ENCODE measurements at regions not wholly inside any gene's neighbourhood (a gene's known extent, or its start where the extent isn't known, plus 50 kb on each side); places are given as distances from the start of the nearest gene placed in this dataset.

DNA sequence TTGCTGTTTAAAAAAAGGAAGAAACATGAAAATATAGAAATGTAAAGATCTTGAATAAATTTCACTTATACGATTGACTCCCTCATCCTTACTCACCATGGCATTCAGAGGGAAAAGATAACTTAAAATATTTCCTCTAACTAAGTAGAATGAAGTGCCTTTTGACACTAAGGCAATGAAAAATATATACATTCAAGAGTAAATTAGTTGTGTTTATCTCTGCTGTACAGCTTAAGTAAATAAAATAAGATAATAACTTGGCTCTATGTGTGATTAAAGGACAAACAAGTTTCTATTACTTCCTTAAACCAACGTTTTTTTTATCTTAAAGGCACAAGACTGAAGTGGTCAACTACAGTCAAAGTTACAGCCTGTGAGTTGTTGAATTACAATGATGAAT is 142.3 kb upstream of the LRRTM4 start:
- TF ChIP-seq, protein P1, sequence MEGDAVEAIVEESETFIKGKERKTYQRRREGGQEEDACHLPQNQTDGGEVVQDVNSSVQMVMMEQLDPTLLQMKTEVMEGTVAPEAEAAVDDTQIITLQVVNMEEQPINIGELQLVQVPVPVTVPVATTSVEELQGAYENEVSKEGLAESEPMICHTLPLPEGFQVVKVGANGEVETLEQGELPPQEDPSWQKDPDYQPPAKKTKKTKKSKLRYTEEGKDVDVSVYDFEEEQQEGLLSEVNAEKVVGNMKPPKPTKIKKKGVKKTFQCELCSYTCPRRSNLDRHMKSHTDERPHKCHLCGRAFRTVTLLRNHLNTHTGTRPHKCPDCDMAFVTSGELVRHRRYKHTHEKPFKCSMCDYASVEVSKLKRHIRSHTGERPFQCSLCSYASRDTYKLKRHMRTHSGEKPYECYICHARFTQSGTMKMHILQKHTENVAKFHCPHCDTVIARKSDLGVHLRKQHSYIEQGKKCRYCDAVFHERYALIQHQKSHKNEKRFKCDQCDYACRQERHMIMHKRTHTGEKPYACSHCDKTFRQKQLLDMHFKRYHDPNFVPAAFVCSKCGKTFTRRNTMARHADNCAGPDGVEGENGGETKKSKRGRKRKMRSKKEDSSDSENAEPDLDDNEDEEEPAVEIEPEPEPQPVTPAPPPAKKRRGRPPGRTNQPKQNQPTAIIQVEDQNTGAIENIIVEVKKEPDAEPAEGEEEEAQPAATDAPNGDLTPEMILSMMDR (IDR thresholded peaks at IDR 0.05; ENCODE audit: low read depth, low read length, missing input control) = no peak
- TF ChIP-seq TAF1 (conservative IDR thresholded peaks at IDR 0.05) (no peak), NR2F2 (IDR thresholded peaks at IDR 0.05) (no peak), ATF3 (IDR thresholded peaks at IDR 0.05) (no peak), RAD21 (IDR thresholded peaks at IDR 0.05) (no peak), REST (IDR thresholded peaks at IDR 0.05) (no peak), JUND (IDR thresholded peaks at IDR 0.05) (no peak), SP1 (IDR thresholded peaks at IDR 0.05) (no peak)
